Fibroblast of upper back skin (primary cell): ENCODE measurements at regions not wholly inside any gene's neighbourhood (a gene's known extent, or its start where the extent isn't known, plus 50 kb on each side); places are given as distances from the start of the nearest gene placed in this dataset.
"Not testable (repeated sequence)": the region's sequence is repeated elsewhere in the genome, so short reads cannot be mapped to it uniquely, and the experiment has no call there.

Experiments
- DNase-seq: peaks from one replicate; pipeline ENCODE4 v3.0.0-alpha.2; 2013

DNA sequence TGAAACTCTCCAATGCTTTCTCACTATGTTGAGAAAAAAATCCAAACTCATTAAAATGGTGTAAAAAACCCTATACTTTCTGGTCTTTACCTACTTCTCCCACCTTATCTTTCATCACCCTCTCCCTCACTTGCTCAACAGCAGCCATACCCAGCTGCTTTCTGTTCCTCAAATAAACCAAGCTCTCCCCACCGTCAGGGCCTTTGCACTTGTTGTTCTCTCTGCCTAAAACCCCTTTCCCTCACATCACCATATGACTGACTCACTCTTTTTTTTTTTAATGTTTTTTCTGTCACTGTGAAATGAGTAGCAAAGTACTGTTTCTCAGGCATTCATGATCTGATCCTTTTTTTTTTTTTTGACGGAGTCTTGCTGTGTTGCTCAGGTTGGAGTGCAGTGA lies 122.3 kb upstream of the TMEM164 start:
- no peak for DNase-seq

DNA sequence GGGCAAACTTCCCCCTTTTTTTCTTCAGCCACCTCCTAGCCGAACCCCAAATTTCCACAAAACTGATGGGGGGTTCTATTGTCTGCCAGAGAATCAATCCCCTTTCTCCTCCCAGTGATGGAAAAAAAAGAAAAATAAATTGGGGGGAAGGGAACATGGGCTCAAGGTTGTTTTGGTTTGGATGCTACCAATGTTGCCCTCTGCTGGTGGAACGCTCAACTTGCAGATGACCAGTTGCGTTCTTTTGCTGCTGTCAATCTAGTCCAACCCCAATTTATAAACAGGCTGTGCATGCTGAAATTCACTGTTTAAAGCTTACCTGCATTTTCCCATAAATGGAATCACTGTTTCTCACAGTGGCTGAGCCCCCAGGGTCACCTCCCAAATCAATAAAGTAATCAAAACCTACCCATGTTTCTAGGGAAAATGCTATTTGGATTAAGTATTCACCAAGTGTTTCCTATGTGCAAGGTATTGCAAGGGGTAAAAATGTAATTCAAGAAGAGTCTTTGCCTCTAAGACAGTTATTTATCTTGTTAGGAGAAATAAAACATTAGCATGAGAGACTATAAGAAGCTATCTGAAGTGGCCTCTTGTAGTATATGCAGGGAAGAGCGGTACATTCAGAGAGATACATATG lies 116.7 kb upstream of the TMEM164 start:
- peak; percentile 47 for DNase-seq

- peak; percentile 33 for DNase-seq
Observed at GRCh38 chrX:109889289-109890006, 113.5 kb upstream of the TMEM164 start.

DNA sequence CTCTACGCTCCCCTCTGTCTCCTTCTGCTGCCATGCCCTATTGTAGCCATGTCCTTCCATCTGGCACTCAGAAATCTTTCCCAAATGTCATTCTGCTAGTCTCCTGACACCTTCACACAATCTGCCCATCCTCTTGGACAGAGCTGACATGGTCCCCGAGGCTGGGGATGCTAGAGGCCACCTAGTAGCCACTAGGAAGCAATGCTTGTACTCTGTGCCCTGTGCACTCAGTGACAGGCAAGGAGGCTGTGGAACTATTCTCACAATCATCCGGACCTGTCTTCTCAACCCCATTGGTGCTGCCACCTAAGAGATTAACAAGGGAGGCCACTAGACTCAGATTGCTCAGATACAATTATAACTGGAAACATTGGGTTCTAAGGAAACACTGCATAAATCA lies 112.6 kb upstream of the TMEM164 start:
- no peak for DNase-seq

DNA sequence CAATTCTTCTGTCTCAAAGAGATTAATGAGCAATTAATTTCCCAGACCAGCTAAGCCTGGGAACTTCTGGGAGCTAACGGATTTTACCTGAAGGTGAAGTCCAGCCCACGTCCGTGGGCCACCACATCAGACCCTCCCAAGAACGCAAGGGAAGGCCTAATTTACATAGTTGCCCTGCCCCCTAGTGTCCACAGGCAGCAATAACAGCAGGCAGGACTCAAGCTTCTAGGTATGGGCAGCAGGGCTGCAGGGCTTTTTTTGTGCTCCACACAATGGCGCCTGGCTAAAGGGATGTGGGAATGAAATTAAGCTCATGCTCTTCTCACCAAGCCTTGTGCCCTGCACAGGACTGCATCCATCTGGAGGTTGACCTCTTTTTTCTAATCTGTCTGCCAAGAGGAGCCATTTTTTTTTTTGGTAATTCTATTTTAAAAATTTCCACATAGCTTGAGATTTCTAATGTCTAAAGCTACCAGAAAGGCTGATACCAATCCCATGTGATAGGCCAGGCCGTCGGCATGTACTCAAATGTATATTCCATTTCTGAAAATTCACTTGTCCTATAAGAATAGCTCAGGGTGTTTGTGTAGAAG lies 111.9 kb upstream of the TMEM164 start:
- DNase-seq, result peak; percentile 50

- not testable (repeated sequence) for DNase-seq
Observed at GRCh38 chrX:109896024-109896423, 106.9 kb upstream of the TMEM164 start.

- peak; percentile 39 for DNase-seq
Observed at GRCh38 chrX:109902665-109903064, 100.2 kb upstream of the TMEM164 start.

DNA sequence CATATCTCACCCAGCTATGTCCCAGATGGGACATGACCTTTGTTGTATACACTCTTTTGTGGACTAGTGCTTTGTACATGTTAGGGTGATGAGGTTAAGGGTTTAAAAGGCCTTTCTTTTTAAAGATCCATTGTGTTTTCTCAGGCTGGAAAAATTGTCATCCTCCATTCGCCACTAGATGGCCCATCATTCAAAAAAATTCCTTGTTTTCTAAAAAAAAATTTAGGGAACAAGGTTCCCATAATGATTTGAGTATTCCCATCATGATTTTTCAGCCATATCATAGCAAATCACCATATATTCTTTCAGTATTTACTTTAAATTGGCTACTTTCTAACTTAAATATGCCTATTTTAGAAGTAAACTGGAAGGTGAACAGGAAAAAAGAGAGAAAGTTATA lies 91.9 kb upstream of the TMEM164 start:
- no peak for DNase-seq

DNA sequence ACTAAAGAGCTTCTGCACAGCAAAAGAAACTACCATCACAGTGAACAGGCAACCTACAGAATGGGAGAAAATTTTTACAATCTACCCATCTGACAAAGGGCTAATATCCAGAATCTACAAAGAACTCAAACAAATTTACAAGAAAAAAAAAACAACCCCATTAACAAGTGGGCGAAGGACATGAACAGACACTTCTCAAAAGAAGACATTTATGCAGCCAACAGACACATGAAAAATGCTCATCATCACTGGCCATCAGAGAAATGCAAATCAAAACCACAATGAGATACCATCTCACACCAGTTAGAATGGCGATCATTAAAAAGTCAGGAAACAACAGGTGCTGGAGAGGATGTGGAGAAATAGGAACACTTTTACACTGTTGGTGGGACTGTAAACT lies 89.9 kb upstream of the TMEM164 start:
- not testable (repeated sequence) for DNase-seq

DNA sequence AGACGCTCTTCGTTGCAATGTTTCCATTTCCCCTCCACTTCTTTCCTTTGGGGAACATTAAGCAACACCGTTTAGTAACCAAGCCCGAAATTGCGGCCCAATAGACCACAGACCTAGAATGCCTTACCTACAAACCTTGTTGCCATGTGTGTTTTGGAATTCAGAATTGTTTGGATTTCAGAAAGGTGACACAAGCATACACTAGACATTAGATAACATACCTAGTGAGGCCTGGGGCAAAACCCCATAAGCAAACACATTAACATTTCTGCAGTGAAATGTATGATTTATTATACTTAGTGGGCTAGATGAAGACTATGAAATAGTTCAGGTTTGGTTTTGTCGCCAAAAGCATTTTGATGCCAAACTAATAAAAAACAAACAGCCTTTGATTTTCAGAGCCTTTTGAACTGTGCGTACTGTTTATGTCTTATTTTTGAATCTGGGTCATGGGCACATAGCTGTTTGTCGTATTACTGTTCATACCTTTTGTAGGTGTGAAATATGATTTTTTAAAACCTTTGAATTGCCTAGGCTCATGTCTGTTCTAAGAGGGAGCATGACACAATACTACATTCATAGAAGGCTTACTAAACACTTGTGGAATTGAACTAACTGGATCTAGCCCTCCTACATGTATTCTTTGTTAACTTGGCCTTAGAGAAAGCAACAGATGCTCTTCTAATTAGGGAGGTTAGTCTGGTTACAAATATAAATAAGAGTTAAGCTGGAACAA lies 88.6 kb upstream of the TMEM164 start:
- no peak for DNase-seq

DNA sequence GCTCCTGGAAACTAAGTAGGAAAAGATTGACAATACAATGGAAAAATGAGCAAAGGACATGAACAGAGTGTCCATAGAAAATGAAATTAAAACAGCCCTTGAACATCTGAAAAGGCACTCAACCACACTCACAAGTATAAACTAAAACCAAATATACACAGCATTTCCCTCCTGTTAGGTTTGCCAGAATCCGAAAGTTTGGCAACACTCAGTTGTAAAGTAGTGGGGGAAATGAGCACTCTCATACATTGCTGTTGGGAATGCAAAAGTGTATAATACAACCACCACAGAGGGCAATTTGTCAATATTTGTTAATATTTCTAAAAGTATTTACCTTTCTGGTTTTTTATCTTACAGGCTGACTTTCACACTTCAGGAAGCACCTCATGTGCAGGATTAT lies 84.2 kb upstream of the TMEM164 start:
- DNase-seq, result no peak

GRCh38 chrX:109920325-109920724 lies 82.6 kb upstream of the TMEM164 start:
- no peak for DNase-seq

- no peak for DNase-seq
Observed at GRCh38 chrX:109920868-109921267, 82.0 kb upstream of the TMEM164 start.

DNA sequence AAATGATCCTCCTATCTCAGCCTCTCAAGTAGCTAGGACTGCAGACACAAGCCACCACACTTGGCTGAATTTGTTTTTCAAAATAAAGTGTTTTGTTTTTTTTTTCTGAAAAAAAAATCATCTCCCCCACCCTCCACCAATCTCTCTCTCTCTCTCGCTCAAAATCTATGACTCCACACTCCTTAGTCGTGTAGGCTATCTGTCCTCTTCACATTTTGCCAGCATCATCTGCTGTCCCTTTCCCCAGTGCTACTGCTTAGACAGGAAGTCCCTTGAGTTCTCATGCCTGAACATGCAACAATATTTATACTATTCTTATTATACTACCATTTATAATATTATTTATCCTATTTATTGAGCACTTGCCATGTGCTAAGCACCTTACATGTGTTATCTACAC lies 80.7 kb upstream of the TMEM164 start:
- DNase-seq, result no peak

DNA sequence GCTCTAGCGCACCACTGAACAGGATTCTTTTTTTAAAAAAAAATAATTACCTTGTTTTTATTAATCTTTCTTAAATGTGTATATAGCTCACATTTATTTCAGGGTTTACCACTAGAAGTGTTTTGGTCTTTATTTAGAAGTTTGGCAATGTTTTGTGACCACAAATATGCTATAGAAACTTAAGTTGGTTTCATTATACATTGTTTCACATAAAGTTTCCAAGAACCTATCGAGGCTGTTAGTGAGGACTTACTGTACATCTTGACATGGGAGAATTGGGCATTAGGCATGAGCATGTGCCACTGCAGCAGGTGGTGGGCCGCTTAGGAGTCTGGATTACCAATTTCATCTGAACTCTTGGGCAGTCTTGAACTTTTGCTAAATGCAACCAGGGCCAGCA lies 77.9 kb upstream of the TMEM164 start:
- DNase-seq, result not testable (repeated sequence)

GRCh38 chrX:109925656-109926055 lies 77.3 kb upstream of the TMEM164 start:
- DNase-seq, result no peak

GRCh38 chrX:109926118-109926517 lies 76.8 kb upstream of the TMEM164 start:
- no peak for DNase-seq

DNA sequence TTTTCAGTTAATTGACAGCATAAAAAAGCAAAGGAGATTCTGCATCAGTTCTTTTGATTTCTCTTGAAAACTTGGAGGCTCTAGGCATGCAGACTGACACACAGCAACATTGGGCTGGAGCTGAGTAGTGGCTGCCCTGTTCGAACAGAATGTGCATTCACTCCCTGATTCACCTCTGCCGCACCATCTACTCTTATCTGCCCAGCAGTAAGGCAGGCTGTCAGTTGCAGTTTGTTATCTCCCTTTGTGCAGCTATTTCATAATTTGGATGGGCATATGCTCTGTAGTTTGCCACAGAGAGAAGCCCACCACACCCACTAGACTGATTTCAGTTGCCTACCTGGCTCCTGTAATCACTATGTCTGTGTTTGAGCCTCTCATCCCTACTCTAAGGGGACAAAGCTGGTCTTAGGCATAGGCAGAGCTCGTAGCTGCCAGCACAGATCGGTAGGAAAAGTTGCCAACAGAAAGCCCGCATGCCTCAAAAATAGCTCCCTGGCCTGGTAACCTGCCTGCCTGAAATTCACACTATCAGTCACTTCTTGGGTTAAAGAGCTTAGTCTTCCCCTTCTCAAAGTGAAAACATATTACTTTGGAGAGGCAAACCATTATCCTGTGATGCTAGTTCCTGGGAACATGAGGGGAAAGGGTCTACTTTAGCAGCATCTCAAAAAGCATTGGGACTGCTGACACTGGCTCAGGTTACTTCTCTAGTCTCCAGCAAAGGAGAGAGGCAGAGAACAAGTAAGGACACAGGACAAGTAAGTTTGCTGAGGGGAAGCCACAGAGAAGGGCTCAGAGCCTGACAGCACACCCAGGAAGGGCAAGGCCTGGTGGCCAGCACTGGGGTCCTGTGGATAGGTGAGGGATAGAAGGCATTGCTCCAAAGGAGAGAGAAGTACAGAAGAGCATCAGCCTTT lies 75.9 kb upstream of the TMEM164 start:
- DNase-seq, result no peak

- DNase-seq, result no peak
Observed at GRCh38 chrX:109927663-109928273, 75.1 kb upstream of the TMEM164 start.

GRCh38 chrX:109928596-109929335 lies 74.1 kb upstream of the TMEM164 start:
- no peak for DNase-seq

DNA sequence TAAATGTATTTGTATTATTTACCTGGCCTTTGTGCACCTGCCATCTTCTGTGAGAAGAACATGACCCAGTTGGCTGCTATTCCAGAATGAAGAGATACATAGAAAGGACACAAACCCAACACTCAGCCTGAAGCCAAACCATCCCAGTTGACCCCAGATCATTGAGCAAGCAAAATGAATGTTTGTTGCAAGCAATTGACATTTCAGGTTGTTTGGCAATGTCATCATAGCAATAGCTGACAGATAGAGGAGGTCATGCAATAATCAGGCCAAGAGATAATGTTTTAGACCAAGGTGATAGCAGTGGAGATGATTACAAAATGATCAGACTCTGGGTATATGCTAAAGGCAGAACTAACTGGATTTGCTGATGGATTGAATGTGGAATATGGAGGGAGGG lies 71.2 kb upstream of the TMEM164 start:
- no peak for DNase-seq
